Hematopoietic multipotent progenitor cell treated with erythropoietin and hydrocortisone succinate and interleukin-3 and kit ligand, for 4 days (in vitro differentiated cells): ENCODE measurements at regions not wholly inside any gene's neighbourhood (a gene's known extent, or its start where the extent isn't known, plus 50 kb on each side); places are given as distances from the start of the nearest gene placed in this dataset.
"Not testable (repeated sequence)": the region's sequence is repeated elsewhere in the genome, so short reads cannot be mapped to it uniquely, and the experiment has no call there.

ENCODE experiments used
- DNase-seq: peaks from one replicate; pipeline ENCODE4 v3.0.0-alpha.2; 2015

DNA sequence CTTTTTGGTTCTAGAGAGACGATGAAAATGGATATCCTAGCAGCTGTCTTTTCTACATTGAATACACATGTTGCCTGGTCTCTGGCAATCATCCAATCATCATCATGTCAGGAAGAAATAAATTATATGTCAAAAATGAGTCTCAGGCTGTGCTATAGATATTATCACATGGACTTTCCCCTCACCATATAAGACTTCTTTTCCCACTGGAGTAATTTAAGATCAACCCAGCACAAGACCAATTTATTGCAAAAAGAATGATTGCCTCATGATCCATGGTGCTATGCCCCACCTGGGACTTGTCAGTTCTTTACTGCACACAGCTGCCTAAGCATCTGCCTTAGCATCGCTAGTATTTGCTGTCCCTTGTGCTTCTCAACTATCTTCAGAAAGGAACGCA is 783.7 kb upstream of the TMEFF2 start:
- DNase-seq = no peak

DNA sequence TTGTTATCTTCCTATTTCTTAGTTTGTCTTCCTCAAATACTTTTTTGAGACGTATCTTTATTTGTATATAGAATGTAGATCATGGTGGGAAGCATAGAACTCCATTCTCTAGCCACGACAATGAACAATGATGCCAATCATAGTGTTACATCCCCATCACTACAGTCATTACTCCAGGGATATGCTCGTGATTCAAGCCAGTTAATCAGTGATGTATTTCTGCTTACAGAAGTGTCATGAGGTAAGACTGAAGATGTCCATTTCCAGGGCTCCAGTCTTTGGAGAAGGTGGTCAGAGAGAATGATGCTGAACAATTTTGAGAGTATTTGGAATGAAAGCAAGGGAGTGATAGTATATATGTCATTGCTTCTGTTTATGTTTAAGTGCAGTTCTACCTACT is 777.2 kb upstream of the TMEFF2 start:
- DNase-seq = no peak

DNA sequence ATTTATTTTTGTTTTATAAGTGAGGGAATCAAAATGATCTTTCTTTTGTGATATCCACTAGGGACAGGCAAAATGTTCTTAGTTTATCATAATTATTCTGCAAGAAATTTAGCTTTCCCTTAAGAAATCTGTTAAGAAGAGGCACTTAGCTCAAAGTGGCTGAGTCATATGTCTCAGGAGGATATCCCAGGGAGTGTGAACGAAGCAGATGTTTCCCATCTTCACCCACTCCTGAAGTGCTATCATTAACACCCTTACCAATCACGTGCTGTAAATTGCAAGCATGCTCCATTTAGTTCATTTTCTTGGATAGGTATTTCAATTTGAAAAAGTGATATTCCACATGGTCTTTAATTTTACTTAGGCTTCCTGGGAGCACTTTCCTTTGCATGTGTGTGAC is 774.3 kb upstream of the TMEFF2 start:
- DNase-seq = no peak

DNA sequence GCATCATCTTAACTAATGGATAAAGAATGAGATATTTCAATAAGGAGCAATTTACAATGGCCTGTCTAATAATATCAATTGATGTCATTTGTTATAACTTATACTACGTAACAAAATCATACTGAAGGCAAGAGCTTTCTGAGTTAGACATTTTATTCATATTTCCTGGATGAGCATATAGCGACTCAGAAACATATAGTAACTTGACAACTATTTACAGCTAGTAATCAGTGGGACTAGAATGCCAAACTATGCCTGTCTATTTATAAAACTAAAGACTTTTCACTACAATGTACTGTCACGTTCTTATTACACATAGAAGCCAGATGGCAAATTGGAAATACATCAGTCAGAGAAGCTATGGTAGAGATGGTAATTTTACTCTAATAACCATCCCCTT is 766.2 kb upstream of the TMEFF2 start:
- DNase-seq = no peak

DNA sequence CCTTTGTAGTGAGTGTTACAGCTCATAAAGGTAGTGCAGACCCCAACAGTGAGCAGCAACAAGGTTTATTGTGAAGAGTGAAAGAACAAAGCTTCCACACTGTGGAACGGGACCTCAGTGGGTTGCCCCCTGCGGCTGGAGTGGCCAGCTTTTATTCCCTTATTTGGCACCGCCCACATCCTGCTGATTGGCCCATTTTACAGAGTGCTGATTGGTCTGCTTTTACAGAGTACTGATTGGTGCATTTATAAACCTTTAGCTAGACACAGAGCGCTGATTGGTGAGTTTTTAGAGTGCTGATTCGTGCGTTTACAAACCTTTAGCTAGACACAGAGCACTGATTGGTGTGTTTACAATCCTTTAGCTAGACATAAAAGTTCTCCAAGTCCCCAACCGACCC is 763.9 kb upstream of the TMEFF2 start:
- not testable (repeated sequence) for DNase-seq

DNA sequence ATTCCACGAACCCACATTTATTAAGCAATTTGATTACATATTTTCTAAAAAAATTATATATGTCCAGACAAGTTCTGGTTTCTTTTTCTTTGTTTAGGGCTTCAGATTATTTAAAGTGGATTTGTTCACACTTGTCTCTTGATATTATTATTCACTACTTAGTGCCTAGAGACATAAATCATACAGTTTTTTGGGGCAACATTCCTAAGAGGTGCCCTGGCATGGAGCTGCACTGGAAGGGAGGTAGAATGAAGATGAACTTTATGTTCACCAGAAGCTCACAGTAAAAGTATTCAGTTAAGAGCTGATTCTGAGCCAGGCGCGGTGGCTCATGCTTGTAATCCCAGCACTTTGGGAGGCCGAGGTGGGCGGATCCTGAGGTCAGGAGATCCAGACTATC is 762.7 kb upstream of the TMEFF2 start:
- DNase-seq = no peak

DNA sequence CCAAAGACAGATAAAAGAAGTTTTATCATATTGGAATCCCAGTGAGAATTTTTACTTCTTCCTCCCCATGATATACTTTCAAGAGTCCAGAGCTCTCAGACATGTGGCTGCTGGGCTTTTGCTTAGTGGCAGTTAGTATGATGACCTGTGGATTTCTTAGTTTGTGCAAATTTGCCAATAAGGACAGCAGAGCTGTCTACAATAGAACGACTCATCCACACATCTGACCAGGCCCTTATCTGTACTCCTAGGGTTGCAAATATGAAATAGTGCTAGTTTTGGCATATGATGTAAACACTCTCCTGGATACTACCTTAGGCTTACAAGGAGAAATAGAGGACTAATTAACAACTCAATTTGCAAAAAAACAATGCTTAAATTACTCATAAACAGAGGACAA is 758.4 kb upstream of the TMEFF2 start:
- no peak for DNase-seq

DNA sequence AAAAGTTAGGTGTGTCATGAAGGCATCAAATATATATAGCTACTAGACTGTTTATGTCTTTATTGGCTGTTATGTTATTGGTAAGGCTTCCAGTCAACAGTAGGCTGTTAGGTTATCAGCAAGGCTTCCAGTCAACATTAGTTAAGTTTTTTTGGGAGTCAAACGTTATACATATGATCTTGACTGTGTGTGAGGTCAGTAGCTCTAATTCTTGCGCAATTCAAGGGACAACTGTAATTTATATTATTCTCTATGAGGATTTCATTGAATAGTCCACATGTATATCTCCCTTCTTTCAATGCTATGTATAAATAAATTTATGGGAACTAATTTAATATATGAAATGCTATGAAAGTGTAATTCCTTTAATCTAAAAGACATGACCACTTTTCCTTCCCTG is 757.5 kb upstream of the TMEFF2 start:
- no peak for DNase-seq

DNA sequence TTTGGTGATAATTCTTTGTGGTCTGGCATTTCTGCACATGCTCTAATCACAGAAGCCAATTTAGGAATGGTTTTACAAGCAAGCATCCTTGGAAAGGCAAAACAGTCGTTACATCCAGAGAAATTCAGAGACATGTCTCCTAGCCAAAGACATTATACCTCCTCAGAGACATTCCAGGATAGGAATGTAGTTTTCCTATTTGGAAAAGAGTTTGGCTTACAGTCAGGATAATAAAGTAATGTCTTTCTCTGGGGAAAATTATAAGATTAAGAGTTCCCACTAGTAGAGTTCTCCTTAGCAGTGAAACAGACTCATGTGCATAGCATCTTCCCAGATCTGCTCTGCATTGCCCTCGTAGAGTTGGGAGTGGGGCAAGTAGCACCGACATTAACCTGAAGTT is 753.6 kb upstream of the TMEFF2 start:
- DNase-seq = no peak

DNA sequence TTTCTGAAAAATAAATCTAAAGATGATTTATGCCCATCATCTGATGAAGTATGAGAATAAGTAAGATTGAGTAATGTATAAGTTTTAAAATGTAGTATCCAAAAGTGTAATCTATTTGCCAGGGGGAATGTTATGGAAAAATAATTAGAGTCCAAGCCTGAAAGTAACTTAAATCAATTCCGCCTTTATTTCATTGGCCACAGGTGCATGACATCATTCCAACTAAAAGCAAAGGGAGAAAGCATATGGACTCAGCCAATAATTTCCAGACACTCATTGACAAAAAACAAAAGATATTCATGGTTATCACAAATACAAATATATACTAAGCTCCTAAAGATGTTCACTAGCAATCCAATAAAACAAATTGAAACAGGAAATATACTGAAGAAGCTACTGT is 752.6 kb upstream of the TMEFF2 start:
- DNase-seq = no peak

DNA sequence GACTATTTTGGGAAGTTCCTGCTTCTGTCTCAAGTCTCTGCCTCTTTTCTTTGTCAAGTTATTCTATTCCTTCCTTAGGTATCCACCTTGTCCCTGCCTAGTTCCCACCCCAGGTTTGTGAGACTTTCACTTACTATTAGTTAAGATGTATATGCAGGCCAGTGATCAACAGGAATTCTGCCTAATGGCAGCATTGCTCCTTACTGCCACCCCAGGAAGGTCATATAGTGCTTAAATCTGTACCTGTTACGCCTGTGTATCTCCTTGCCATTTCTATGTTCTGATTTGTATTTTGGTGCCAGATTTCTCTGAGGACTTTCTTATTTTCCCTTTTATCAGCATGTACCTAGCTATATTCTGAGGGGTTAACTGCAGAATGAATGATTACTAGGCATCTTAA is 746.0 kb upstream of the TMEFF2 start:
- no peak for DNase-seq

DNA sequence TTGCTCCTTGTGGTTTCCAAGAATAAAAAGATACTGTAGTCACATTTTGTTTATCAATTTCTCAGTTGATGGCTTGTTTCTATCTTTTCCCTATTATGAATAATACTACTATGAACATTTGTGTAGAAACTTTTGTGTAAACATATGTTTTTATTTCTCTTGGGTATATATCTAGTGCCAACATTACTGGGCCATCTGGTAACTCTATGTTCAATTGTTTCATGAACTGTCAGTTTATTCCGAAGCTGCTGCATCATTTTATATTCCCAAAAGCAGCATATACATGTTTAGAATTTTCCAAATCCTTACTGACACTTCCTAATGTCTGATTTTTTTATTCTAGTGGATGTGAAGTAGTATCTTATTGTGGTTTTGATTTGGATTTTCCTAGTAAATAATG is 737.6 kb upstream of the TMEFF2 start:
- no peak for DNase-seq

DNA sequence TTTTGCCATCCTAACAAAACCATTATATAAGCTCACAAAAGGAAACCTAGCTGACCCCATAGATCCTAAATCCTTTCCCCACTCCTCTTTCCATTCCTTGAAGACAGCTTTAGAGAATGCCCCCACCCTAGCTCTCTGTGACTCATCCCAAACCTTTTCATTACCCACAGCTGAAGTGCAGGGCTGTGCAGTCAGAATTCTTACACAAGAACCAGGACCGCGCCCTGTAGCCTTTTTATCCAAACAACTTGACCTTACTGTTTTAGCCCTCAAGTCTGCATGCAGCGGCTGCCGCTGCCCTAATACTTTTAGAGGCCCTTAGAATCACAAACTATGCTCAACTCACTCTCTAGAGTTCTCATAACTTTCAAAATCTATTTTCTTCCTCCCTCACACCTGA is 726.9 kb upstream of the TMEFF2 start:
- DNase-seq = not testable (repeated sequence)

DNA sequence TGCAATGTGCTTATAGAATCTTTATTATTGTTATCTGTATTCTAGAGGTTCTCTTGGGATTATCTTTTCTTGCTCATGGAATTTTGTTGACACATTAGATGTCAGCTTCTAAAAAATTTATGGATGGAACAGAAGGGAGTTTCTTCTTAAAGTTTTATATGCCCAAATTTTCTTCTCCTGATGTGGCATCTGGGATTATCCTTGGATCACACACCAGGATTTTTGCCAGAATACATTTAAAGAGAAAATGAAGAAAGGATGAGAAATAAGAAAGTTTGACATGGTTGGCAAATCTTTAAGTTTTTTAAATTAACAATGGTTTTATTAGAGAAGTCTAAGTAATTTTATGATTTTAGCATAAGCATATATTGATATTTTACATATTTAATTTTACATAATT is 706.7 kb upstream of the TMEFF2 start:
- no peak for DNase-seq

DNA sequence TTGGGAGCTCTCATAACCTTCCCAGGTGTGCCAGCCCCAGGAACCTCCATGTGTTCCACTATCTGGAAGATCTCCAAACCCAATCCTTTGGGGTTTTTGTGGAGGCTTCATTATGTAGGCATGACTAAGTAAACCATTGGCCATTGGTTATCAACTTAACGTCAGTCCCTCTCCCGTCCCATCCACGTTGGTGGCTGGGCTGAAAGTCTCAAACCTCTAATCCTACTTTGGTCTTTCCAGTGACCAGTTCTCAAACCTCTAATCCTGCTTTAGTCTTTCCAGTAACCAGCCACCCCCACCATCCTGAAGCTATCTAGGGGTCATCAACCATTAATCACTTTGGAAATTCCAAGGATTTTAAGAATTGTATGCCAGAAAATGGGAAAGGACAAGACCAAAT is 704.7 kb upstream of the TMEFF2 start:
- no peak for DNase-seq

DNA sequence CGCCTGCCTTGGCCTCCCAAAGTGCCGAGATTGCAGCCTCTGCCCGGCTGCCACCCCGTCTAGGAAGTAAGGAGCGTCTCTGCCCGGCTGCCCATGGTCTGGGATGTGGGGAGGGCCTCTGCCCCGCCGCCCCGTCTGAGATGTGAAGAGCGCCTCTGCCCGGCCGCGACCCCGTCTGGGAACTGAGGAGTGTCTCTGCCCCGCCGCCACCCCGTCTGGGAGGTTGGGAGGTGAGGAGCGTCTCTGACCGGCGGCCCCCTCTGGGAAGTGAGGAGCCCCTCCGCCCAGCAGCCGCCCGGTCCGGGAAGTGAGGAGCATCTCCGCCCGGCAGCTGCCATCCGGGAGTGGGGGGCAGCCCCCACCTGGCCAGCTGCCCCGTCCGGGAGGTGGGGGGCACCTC is 699.2 kb upstream of the TMEFF2 start:
- not testable (repeated sequence) for DNase-seq

DNA sequence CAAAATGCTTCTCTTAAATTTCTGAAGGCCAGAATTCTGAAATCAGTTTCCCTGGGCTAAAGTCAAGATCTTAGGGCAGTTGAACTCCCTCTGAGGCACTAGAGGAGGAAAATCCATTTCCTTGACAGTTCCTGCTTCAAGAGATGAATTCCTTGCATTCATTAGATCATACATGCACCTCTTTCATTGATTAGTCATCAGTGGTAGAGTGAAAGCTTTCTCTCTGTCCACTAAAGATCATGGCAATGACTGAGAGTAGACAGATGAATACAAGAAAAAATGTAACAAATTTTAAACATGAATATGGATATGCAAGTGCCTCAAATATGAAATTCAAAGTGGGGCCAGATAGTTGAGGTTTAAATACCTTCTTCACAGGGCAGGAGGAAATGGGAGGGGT is 693.4 kb upstream of the TMEFF2 start:
- no peak for DNase-seq

DNA sequence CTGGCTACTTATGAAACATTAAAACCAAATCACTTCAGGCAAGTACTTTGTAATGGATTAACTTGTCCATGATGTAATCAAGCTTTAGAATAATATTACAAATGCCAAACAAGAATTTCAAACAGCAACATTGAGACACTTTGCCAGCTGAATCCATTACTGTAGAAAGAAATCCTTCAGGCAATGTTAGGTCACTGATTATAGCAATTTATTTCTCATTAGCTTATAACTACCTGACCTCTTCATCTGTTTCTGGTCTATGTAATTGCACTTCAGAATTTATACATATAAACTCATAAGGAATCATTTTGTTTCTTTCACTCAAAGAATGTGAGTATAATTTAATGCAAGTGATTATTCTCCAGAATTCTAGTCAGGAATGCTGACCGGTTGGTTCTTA is 692.6 kb upstream of the TMEFF2 start:
- no peak for DNase-seq

DNA sequence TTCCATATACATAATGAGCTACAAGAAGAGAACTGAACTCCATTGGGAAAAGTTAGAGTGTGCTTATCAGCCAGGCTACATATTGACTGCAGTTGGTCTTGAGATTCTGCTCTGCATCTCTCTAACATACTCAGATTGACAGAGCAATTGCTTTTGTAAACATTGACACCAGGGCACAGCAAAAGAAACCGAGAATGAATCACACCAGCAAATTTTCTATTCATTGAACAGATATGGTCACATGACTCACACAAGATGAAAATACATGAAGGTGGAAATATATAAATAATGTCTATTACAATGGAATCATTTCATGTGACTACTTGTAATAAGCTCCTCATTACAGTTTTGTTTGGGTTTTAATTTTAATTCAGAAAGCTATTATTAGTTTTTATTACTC is 691.9 kb upstream of the TMEFF2 start:
- DNase-seq = no peak

DNA sequence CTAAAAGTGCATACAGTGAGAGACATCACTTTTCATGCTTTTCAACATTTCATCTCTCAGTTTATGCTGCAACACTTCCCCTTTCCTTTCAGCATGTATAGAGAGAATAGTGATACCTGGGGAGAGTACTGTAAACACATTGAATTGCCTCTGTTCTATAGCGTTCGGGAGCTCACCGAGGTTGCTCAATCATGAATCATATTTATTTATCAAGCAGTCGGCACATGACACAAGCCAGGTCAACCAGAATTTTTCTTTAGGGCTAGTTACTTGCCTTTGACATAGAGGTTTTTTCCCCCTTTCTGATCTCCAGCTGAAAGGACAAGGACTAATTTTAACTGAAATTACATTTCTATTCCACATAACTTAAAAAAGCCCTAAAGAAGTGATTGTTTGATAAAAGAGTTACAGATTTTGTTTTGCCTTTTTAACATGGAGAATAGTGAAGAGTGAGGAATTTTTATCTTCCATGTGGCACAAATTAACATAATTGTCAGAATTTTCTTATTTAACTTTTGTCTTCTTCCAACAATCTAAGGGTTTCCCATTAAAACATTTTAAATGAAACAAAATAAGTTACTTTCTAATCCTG is 690.9 kb upstream of the TMEFF2 start:
- DNase-seq = no peak

DNA sequence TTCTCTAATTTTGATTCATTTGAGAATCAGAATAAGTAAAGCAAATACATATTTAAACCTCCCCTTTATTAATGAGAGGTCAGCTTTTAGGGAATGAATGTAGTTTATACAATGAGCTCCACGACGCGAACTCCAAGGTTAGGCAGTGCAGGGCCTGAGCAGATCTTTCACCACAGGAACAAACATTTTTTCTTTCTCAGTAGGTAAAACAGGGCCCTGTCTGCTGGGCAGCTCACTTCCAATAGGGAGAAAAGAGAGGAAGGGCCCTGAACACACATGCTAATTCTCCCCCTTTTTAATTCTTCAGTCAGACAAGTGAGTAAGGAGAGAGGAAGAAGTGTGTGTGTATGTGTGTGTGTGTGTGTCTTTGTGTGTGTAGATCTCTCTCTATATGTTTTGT is 682.4 kb upstream of the TMEFF2 start:
- no peak for DNase-seq

DNA sequence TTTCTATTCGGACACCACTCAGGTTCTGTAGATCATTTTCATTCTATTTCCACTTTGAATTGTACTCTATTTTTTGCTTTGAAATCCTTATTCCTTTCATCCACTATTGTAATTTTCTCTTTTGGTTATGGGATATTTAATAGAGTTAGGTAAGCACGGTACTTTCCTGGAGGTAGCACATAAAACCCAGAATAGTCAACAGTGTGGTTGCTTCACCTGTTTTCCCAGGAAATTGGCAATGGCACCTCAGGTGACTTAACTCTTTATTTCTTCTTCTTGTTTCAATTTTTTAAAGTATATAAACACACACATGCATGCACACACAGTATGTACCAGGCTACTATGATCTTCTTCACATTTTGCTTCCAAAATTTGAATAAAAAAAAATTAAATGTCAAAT is 682.0 kb upstream of the TMEFF2 start:
- DNase-seq = no peak

DNA sequence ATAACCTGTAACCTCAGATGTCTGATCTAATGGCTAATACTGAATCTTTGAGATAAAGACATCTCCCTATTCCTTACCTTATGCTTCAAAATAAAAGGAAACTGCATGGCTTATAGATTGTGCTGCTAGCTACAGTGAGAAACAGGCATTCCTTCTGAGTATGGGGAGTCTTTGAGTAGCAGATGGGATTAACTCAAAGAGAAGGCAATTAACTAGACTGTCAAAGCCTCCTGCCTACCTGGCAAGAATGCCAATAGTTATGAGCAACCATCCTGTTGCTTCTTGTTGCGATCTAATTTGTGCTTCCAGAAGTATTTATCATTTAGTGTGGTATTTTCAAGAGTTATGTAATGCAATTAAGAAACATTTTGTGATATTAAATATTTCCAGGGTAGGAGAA is 660.0 kb upstream of the TMEFF2 start:
- DNase-seq = no peak

DNA sequence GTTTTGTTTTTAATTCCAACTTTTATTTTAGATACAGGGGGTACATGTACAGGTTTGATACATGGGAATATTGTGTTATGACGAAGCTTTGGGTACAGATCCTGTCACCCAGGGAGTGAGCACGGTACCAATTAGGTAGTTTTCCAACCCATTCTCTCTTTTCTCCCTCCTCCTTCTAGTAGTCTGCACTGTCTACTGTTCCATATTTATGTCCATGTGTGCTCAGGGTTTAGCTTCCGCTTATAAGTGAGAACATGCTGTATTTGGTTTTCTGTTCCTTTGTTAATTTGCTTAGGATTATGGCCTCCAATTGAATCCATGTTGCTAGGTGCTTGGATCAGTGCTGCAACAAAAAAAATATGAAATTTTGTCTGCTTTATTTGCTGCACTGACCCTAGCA is 659.3 kb upstream of the TMEFF2 start:
- no peak for DNase-seq

DNA sequence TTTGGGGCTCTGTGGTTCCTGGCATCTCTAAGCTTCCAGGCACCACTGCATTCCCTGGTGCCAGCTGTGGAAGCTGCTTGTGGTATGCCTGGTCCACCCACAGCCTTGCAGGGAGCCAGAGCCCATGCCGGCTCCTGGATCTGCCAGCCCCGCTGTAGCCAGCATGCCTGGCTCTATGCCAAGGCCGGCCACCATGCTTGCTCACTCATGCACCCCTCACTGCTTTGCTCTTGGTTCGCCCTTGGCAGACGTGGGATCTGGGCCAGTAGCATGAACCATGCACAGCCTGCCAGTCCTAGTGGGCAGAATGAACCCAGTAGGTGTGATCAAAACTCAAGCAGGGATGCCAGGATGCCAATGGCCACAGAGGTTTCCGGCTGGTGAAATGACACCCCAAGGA is 634.2 kb upstream of the TMEFF2 start:
- no peak for DNase-seq

DNA sequence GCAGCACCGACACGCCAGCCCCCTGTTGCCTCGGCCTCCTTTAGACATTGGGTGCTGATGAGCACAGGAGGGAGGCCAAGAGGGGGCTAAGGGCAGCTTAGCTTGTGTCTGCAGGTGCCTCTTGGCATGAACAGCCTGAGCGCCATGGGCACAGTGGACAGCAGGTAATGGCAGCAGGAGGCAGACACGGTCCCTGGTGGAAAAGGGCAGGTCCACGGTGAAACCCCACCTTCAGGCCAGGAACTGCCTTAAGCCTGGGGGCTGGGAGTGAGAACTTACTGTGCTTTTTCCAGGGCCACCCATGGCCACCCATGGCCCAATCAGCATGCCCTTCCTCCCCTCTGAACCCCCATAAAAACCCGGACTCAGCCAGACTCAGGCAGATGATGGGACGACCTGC is 633.4 kb upstream of the TMEFF2 start:
- no peak for DNase-seq
